HG03520 (cell line): ENCODE measurements at regions not wholly inside any gene's neighbourhood (a gene's known extent, or its start where the extent isn't known, plus 50 kb on each side); places are given as distances from the start of the nearest gene placed in this dataset.
"Not testable (repeated sequence)": the region's sequence is repeated elsewhere in the genome, so short reads cannot be mapped to it uniquely, and the experiment has no call there.

ENCODE experiments used
- ATAC-seq: cut with Tn5 transposase; IDR thresholded peaks from one replicate; pipeline ENCODE4 v1.9.1; 2021; ENCODE audit warnings: mild to moderate bottlenecking, moderate library complexity; ENCODE audit not compliant: unreplicated experiment

DNA sequence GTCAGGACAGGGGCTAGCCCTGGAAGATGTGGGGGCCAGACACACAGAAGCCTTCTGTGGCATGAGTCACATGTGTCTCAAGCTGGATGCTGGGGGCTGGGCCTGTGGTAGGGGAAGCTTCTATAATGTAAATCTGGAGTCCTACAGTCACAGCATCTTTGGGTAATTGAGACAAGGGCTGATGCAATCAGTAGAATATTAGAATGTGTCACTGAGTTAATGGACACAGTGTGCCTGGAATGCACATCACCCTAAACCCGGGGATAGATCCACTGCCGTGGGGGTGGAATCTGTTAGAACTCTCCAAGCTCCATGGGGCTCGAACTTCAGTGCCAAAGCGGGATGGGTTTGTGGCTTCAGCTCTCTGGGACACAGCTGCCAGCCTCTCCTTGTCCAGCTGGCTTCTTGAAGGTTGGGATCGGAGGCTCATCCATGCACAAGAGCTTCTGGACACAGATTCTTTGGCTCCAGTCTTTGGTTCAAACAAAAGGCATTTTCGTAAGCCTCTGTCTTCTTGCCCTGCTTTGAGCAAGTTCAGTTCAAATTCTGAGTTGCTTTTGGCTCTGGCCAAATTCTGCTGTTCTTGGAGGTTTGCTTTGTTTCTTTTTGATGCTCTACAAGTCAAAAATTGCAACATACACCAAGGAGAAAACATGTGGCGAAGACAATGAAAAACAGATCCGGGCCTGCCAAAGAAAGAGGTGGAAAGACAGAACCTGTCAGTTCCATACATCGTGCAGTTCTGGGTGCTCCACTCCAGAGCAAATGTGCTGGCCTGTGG is 194.8 kb upstream of the ZNF32 start:
- no peak for ATAC-seq

DNA sequence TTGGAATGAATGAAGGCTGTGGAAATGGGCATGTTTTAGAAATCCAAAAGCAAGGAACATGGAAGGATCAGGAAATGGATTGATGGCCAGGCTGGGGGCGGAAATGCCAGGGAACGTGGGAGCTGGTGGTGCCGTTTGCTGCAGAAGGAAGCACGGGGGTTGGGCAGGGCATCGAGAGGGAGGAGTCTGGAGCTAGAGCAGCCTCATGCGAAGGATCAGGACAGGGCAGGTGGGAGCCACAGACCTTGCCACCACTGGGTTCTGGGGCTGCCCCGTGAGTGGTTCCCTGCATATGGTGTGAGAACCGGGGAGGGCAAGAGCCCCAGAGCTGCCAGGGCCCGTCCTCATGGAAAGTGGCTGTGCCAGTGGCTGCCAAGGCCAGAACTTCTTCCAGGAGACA is 193.8 kb upstream of the ZNF32 start:
- ATAC-seq: no peak

DNA sequence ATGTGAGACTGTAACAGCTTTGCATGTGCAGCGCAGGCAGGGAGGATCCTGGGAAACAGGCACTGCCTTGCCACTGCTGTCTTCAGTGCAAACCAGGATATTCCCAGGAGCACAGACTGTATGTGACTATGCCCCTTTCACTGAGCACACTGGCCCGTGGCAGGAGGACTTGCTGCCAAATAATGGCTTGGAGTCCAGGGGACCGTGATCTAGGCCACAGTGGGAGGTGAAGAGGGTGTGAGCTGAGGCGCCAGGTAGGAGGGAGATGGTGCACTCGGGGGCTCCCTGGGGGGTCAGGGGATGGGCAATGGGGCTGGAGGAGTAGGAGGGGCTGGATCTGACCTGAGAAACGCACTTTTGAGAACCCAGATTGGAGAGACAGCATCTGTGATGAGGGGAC is 193.4 kb upstream of the ZNF32 start:
- ATAC-seq: no peak

DNA sequence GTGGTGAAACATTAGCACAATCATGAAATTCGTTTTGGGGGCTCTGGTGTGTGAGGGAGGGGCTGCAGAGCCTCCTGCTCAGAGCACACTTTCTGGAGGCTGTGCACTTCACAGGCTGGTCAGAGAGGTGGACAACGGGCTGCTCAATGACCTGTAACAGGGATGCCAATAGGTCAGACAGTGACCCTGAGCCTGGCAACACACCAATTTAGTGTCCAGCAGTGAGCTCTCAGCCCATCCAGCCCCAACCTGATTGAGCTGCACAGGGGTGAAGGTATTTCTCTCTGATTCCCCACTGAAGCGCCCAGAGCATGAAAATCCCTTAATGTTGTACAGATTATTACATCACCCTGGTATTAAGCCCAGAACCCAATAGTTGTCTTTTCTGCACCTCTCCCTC is 191.3 kb upstream of the ZNF32 start:
- ATAC-seq: no peak

DNA sequence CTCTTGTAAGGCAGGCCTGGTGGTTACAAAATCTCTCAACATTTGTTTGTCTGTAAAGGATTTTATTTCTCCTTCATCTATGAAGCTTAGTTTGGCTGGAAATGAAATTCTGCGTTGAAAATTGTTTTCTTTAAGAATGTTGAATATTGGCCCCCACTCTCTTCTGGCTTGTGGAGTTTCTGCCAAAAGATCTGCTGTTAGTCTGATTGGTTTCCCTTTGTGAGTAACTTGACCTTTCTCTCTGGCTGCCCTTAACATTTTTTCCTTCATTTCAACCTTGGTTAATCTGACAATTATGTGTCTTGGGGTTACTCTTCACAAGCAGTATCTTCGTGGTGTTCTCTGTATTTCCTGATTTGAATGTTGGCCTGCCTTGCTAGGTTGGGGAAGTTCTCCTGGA is 186.1 kb upstream of the ZNF32 start:
- ATAC-seq: not testable (repeated sequence)

DNA sequence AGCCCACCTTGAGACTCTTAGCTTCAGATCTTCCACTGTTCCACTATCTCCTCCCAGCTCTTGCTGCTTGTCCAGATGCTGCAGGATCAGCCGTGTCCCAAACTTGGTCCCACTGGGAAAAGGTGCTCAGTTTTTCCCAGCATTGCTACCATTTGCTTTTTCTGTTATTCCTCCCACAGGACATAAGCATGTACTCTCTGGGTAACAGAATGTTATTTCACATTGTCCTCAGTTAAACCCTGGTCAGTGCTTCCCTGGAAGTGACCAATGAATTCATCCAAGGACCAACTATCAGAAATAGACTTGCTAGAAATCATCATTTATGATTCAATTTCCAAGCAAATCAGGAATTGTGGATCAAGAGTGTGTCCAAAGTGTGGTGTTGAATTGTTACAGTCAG is 179.2 kb upstream of the ZNF32 start:
- no peak for ATAC-seq

DNA sequence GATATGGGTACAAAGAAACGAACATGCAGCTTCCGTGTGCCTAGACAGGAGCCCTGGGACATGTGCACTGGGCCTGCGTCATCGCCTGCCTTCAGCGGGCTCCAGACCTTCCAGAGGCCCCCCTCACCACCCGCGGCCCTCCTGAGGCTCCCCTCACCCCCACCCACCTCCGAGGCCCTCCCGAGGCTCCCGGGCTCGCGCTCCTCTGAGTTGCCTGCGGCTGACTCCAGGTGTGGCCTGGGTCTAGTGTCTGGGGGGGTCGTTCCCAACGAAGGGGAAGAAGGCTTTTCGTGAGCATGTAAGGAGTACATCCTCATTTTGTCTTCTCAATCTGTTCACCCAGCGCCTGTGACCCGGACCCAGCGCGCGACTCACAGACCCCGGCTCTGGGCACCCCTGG is 177.3 kb upstream of the ZNF32 start:
- ATAC-seq: no peak

DNA sequence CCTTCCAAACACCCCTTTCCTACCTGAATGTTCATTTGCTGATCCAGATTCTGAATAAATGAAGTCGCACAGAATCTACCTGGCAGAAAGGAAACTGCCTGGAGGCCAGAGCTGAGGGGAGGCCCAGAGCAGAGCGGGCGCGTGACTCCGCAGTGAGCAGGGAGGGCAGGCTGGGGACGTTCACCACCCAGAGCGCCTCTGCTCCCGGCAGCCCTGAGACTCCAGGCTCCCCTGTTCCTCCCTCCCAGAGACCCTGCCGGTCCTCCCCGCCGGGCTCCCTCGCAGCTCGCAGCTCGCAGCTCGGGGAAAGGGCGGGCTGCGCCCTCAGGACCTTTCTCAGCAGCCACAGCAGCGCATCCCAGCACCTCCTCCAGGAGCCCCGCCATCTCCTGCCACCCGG is 176.7 kb upstream of the ZNF32 start:
- no peak for ATAC-seq

DNA sequence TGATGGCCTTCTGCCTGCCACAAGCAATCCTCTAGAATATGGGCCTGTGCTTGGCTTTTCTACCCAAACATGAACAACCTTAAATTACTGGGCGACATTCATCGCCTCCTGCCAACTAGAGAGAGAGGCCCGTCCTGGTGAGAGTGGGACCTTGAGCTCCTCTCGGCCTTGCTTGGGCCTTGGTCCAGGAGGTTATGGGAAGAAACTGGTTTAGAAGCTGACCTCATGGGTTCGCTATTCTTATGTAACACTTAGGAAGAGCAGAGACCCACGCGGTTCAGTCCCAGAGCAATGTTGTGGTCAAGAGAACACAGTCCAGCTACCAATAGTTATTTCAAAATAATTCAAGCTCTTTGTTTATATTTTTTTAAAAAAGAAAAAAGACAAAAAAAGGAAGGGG is 176.3 kb upstream of the ZNF32 start:
- ATAC-seq: no peak

DNA sequence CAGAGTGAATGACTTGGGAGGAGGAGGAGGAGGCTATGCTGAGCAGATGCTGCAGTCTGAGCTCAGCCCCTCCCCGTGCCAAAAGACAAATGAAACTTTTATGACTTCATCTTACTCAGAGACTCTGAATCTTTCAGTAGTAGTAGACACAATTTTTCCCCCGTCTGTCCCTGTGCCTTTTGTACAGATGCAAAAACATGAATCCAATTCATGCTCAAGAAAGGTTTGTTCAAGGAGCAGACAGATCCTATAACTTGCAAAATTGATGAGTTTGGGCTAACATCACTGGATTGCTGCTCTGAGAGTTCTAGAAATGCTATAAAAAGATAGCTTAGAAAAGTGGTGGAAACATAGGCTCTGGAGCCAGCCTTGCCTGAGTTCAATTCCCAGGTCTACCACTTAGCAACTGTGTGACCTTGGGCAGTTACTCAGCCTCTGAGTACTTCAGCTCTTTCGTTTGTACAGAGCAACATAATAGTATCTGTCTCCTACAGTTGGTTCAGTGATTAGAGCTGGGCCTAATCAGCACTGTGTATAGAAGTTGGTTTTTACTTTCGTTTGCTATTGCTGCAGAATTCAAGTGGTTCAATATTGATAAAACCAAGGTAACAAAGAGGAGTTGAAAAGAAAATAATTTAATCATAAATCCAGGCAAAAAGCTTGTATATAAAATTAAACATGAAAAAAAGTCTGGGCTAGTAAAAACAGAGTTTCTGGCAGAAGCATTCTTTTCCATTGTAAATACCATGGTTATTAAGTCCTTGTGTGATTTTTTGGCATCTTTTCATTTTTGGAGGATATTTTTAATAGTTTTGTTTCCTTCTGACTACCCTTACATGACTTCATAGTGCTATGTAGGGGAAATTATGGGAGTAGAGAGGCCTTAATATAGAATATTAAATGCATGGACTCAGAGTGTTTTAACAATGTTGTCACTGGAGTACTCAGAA is 174.2 kb upstream of the ZNF32 start:
- no peak for ATAC-seq

DNA sequence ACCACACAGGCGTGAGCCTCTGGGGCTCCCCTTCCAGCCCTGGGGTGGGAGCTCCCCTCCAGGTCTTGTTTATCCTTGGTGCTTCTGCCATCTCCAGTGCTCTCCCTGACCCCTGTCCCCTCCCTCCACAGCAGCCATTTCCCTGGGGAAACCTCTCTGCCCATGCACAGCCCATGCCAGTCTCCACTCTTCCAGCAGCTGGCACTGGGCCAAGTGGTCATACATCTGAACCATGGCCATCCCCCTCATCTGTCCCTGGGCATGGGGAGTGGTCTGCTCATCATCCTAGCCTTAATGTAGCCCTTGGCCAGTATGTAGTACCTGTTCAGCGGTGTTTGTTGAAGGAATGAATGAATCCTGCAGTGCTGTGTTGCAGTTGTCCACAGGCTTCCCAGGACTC is 172.4 kb upstream of the ZNF32 start:
- no peak for ATAC-seq

DNA sequence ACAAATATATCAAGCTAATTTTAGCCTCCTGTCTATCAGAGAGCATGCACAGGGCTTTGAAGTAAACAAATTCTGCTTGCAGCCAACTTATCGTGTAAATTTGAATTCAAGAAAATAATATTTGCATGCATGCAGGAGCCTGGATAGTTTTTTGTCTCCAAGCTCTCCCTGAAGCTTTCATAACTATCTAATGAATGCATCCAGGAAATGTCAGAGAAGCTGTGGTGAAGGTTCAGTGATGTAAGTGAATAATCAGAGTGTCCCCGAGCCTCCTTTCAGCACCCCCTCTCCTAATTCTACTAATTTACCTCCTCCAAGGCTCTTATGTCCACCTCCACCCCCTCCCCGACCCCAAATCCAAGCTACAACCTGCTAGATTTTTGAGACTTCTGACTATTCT is 172.0 kb upstream of the ZNF32 start:
- no peak for ATAC-seq

DNA sequence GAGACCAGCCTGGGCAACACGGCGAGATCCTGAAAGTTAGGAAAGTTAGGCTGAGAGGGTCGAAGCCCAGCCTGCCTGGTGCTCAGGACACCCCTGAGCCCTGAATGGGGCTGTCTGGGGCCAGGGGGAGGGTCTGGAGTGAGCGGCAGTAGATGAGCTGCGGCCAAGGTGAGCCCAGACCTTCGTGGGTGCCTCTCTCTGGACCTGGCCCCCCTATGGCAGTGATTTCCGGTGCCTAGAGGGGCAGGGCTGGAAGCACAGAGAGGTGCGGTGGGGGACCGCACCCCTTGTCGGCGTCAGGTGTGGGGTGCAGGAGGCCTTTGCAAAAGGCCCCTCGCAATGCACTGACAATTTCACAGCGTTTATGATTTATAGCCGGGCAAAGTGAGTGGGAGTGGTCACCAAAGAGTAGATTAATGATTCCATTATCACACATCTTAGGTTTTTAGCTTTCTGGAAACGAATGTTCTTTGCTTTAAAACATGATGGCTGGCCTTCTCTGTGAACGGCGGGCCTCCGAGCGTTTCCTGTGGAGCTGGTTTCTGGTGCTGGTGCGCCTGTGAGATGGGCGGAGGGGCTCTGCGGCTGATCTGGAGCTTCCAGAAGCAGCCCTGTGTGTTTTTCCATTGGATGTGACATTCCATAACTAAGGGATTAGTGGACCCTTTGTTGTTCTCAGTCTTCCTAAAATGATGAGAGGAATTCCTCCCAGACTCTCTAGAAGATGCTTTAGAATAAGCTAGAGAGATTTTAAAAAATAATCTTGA is 171.0 kb upstream of the ZNF32 start:
- no peak for ATAC-seq

DNA sequence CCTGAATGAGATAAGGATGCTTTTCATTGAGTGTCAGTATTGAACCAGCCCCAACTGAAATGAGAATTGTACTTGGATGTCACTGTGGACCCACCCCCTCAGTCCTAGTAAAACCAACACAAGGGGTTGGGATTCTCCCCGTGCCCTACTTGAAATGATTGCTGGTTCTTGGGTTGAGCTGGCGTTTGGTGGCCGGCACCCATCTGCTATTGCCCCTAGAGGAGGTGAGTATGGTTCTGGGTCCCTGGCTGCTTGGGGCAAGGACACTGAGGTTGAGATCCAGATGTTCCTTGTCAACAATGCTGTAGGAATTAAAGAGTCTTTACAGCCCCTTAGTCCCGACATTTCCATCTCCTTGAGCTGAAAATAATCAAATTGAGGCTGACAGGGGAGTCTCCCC is 170.0 kb upstream of the ZNF32 start:
- ATAC-seq: no peak

DNA sequence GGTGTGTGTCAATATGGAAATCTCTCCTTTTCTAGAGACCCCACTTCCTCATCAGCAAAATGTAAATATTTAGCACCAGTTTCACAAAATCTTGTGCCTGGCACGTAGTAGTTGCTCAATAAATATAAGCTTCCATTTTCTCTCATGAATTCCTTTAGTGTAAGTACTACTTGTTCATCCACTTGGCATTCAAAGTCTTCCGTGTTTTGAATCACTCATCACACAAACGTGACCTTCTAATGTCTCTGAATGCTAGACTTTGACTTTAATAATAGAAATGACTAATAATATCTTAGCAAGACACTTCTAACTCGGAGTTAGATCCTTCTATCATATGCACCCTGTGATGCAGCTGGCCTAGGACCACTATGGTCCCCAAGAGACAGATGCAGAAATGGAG is 168.7 kb upstream of the ZNF32 start:
- no peak for ATAC-seq

DNA sequence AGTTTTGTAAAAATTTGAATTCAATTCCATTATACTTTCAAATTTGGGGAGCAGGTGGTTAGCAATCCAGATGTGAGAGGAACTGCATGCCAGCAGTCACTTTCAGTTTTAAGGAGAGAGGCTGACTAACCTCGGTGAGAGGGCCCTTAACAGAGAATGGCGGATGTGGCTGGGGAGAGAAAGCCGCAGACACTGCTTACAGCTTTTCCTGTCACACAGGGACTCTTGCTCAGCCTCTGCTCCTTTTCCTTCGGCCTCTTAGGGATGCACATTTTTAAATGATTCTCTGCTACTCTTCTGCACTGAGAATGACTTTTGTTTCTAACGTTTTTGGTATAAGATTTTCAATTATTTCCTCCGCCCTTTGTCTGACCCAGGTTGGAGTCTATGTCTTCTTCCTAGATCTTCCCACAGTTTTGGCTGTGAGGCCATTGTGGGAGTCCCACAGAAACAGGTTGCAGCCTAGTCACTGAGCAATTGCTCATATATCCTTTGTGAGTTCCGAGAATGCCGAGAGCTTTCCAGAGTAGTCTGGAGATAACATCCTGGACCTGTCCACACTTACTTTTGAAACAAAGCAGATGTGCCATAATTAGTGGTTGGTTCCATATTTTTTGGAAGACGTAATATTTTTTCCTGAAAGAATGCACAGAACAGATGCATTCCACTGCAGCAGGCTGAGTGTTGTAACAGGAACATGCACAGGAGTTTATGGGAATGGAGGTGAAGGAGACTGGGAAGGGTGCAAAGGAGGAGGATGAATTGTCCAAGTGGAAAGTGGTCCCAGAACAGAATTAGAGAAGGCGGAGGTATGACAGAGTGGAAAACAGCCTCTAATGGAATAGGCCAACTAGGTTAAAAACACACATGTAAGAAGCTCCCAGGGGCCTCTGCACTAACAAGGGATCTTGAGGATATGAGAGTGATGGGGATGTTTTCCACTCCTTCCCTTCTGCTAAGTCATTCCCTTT is 168.0 kb upstream of the ZNF32 start:
- ATAC-seq: peak; percentile 80

DNA sequence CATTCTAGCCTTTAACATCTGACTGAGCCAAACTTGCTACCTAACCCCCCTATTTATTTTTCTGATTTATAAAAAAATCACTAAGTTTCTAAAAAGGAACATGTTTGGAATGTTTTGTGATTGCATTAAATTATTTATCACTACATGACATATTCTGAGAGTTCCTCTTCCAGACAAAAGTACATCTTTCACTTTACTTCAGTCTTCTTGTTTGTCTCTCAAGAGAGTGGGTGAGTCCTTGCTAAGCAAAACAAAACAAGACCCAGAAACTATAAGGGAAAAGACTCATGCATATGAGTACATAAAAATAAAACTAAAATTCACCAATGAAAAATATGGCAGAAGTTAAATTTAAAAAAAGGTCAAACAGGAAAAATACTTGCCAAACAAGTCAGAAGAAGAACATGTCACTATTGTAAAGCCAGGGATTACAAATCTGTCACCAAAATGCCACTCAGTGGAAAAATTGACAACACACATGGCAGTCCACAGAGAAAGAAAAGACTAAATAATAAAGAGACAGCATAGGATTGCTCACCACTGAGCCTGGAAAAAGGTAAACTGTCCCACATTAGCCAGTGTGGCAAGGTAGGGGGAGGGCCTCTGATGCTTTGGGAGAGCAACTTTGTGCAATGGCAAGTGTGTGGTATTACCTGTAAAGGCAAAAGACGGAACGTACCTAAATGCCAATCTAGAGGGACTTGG is 166.7 kb upstream of the ZNF32 start:
- ATAC-seq: no peak

DNA sequence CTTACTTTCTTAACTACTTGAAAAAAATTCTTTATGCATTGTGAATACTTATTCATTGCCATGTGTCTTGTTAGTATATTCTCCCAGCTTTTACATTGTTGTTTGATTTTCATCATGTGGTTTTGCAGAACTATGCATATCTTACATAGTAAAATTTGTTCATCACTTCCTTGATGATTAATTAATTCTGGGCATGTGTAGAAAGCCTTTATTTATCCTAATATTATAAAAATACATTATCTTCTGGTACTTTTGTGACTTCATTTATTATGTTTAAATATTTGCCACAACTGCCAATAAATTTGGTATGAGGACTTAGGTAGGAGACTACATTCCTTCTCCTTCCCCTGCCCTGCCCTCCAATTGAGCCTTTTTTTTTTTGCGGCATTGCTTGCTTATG is 166.0 kb upstream of the ZNF32 start:
- ATAC-seq: no peak

DNA sequence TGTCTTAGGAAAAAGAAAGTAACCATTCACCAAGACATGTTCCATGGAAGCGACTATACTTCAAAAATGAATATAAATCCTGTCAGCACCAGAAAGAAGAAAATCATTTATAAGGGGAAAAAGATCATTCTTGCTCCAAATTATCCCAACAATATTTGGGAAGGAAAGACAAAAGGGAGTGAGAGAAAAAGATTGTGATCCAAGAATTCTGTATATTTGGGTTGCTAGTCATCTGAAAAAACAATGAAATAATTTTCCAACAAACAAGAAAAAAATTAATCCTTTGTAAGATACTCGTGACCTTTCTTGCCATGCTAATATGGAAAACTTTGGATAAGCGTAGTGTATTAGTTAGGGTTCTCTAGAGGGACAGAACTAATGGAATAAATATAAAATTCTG is 163.2 kb upstream of the ZNF32 start:
- no peak for ATAC-seq
